GM19351 (cell line): ENCODE measurements at regions not wholly inside any gene's neighbourhood (a gene's known extent, or its start where the extent isn't known, plus 50 kb on each side); places are given as distances from the start of the nearest gene placed in this dataset.
"Not testable (repeated sequence)": the region's sequence is repeated elsewhere in the genome, so short reads cannot be mapped to it uniquely, and the experiment has no call there.

Experiments used
- ATAC-seq: cut with Tn5 transposase; IDR thresholded peaks from one replicate; pipeline ENCODE4 v1.9.1; 2021; ENCODE audit warnings: mild to moderate bottlenecking, moderate library complexity; ENCODE audit not compliant: unreplicated experiment

DNA sequence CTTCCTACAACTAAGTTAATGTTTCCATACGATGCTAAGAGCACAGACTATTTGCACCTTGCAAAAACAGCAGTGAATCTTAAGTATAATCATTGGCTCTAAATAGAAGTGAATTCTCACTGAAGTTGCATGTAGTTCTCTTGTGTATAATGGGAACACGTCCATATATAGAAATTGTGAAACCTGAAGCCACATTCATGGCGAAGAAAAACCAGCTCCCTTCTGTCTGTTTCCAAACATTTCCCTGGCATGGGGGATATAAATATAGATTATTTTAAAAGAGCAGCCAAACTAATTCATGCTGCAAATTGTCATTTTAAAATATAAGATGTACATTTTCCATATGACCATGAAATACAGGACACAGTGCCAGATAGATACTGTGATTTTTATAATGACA, 71.1 kb downstream of the TRAM1L1 start:
- ATAC-seq, result no peak

DNA sequence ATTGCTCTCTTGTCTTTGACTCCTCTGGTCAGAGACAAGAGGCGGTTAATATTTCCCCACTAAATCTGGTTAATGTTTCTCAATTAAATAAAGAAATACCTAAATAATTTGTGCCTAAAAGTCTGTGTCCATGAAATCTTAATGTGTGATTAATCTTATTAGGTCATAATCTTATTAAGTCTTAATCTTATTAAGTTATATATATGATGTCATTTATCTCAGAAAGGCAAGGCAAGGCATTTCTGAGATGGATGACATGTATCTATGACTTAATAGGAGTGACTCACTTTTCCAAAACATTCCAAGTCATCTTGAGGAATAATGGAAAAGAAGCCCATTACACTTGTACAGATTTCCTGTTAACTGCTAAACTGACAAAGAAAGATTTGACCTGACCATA, 74.7 kb downstream of the TRAM1L1 start:
- ATAC-seq, result no peak

DNA sequence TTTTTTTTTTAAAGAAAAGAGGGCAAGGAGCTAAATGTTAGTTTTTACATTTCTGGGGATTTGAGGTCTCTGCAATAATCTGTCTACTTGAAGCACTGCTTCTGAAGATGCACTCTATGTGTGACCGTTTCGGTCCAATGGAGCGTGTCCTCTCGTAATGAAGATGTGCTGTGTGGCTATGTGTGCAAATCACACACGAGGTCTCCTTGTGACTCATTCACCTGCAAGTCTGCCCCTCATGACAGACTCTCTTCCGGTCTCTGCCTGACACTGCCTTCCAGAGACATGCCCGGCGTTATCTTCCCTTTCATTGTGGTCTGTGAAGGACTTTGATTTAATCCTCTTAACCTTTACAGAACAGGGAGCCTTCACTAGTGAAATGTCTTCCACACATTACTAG, 84.3 kb downstream of the TRAM1L1 start:
- peak; percentile 98 for ATAC-seq

DNA sequence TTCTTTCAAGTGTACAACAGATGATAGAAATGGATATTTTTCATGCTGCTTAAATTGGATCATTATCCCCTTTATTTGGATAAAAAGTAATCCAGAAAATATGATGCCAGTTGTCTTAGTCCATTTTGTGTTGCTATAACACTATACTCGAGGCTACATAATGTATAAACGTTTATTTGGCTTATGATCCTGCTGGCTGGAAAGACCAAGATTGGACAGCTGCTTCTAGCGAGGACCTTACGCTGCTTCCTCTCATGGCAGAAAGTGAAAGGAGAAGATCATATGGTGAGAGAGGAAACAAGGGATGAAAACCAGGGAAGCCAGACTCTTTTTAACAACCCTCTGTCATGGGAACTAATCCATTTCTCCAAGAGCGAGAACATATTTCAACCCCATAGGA, 102.7 kb downstream of the TRAM1L1 start:
- ATAC-seq, result no peak

DNA sequence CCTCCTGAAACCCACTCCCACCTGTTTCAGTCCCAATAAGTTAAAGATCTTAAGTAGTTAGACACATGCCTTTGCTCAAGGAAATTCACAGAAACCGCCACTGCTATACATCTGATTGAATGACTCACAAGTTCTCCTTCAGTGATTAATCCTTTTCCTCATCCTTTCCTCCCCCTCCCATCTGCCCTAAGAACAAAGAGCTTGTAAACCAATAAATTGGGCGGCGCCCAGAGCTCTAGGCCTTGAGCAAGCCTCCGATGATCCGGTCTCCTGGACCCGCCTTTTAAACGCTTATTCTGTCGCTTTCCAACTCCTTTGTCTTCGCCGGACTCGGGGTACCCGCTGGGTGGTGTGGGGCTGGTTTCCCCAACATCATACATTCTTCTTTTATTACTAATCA, 104.9 kb downstream of the TRAM1L1 start:
- ATAC-seq, result not testable (repeated sequence)

DNA sequence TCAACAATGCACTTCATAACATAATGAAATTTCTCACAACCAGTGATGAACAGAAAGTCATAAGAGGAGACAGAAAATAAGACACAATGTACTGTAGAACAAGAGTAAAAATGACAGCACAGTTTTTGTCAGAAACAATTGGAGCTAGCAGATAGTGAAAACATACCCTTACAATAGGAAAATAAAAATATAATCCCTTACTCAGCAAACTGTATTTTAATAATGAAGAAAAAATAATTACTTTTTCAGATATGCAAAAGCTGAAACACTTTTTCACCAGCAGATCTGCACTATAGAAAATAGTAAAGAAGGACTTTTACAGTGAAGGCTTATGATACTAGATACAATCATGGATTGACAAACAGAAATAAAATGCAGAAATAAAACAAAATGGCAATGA, 126.3 kb downstream of the TRAM1L1 start:
- ATAC-seq, result no peak

DNA sequence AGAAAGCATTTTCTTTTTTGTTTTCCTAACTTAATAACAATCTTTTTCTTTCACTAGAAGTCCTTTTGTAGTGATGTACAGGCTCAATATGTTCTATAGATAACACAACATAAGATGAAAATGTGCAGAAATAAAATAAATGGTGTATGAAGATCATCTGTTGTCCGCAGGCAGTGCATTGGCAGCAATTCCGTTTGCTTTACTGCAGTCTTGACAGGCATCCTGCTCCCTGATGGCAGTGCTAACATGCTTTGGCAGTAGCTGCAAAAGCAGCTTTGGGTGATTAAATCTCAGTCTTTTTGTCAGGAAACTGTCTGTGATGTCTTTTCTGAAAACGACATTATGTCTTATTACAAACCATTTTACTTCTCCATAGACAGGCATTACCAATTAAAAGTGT, 131.4 kb downstream of the TRAM1L1 start:
- no peak for ATAC-seq

DNA sequence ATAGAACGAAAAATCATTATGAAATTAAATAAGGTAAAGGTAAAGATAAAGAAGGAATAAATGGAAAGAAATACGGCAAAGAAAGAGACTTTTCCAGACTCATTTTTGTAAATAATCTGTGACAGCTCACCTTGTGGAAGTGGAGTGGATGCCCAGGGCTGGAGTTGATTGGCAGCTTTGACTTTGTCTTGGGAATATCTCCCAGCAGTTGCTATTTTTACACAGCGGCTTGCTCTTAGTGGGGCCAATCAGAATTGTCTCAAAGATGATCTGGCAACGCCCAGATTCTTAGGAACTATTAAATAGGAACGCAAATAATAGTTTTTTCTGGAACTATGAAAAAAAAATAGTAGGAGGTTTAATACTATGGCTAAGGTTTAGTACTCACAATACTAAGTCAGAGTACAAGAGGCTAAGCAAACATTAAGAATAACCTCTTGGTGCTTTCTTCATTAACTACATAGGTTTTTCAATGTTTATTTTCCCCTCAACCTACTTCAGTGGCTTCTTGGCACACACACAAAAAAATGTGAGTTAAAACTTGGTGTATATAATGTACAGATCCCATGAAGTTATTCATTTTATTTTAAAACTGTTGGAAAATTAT, 132.7 kb downstream of the TRAM1L1 start:
- no peak for ATAC-seq

DNA sequence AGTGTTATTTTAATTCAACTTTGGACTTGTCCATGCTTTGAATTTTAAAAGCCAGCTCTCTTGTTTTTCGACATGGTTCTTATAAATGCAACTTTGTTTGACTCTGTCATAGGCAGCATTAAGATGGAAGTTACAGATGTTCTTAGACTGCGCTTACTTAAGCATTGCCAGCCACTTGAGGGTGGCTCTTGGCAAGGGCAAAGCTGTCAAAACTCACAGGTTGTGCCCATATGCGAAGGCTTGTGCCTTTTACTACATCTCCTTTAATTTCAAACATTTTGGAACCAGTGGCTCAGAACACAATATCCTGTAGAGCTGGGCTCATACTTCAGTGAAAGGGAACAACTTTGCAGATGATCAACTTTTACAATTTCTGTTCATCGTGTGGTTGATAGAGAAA, 135.5 kb downstream of the TRAM1L1 start:
- no peak for ATAC-seq

DNA sequence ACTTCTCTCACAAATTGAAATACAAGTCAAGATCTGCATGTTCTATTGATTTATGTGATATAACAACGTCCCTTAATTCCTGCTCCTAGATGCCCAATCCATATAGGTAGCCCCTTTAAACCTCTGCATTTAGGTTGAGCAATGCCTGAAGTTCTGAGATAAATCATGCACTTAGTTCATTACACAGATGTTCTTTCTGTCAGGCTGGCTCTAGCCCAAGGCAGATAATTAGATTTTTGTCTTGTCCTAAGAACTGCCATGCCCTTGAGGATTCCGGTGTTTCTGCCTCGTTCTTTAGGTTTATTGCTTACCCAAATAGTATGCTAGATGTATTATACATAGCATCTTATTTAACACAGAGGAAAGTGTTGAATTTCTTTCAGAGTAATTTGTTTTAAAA, 143.1 kb downstream of the TRAM1L1 start:
- ATAC-seq, result no peak

DNA sequence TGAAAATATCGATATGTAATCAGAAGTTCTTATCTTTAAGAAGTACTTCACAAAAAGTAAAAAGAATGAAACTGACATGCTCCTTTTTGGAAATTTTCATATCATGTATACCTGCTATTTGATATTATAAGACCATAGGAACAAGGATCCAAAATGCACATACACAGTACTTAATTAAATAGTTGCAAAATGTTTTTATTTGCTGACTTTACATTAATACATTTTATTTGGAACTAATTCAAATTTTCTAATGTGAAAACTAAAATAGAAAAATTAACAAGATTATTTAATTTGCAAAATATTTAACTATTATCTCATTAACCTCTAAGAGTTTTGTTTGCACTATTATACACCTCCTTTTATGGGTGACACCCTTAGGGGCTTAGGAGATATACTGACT, 155.0 kb downstream of the TRAM1L1 start:
- ATAC-seq, result no peak

DNA sequence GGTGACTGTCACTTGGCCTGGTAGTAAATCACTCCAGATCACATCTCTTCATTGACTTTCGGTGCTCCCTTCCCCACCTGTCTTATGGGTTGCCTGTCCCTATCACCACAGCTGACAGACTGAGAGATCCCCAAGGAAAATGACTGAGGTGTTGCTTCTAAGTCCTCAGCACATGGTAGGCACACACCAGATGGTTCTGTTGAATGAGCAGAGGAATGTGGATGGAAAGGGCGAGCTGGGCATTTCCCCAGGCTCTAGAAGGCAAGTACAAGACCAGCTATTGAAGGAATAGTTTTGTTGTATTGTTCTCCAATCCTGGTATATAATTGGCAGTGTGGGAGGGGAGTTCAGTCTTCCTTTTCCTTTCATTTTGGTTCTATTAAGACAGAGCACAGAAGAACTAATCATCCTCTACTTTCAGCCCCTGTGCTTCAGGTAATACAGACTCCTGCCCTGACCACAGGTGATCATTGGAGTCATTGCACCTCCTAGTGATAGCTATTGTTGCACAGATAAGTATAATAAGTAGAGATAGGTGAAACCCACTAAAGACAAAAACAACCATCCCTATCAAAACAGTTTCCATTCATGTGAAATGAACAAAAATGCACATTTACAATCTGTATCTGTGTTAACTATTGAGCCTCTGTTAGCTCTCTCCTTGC, 158.6 kb downstream of the TRAM1L1 start:
- no peak for ATAC-seq

DNA sequence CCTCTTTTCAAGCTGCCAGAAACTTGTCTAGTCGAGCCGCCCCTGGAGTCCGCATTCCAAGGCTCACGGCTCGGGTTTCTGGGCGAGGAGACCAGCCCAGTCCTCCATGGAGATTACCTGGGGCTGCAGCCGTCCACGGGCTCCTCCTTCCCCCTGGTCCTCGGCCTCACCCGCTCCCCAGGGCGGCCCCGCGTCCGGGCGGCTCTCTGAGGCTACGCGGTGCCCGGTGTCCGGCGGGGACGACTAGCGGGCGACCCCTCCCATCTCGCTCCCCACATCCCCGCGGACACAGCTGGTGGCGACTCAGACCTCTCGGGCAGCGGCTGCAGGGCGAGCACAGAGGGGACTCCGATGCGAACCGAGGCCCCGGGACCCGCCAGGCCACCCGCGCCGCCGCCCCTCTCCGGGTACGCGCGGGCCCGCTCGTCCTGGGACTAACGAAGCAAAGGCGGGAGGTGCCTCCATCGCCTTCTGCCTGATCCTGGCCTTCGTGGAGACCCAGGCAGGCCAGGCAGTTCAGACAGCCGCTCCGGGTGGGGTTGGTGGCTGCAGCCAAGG, 159.4 kb downstream of the TRAM1L1 start:
- ATAC-seq, result no peak

DNA sequence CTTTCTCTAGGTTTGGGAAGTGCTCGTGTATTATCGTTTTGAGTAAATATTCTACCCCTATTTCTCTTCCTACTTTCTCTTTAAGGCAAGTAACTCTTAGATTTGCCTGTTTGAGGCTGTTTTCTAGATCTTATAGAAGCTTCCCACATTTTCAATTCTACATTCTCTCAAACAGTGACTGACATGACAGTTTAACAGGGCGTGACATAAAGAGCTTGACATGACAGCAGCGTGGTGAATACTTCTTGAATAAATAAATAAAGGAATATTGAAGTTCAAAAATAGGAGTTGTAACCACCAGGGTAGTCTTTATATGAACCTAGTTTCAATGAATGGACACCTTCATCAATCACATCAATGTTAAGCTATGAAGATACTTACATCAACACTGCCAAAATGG, 162.0 kb downstream of the TRAM1L1 start:
- ATAC-seq, result no peak

DNA sequence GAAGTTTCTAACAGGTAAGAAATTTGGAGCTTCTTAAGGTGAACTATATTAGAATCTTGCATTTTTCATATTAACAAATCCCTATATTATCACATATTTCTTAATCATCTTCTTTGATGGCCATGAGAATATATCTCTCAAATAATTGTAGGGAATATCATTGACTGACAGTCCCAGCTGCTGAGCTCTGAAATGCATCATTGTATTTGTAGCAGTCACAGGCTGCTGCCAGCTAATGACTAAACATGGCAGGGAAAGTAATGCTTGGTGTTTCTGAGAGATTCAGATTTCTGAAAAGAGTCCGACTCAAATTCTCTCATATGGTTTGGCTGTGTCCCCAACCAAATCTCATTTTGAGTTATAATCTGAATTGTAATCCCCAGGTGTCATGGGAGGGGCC, 171.9 kb downstream of the TRAM1L1 start:
- ATAC-seq, result no peak

DNA sequence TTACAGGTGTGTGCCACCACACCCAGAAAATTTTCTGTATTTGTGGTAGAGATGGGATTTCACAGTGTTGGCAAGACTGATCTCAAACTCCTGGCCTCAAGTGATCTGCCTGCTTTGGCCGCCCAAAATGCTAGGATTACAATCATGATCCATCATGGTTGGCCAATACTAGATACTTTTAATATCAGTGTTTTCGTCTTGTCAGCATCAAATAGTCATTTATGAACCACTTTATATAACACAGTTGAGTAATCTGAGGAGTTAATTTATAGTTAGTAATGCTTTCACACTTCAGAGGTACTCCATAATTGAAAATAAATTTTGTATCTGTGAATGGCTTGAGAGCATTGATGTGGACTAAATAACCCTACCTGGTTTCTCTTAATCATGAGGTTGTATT, 178.6 kb downstream of the TRAM1L1 start:
- ATAC-seq, result no peak

DNA sequence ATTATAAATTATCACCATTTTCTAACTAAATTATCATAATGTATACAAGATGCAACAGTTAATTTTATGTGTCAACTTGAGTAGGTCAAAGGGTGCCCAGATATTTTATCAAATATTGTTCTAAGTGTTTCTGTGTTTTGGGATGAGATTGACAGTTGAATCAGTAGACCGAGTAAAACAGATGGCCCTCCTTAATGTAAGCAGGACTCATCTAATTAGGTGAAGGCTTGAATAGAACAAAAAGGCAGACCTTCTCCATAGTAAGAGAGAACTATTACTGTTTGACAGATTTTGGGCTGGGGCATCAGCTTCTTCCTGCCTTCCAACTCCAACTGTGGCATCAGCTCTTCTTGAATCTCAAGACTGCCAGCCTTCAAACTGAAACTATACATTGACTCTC, 185.8 kb downstream of the TRAM1L1 start:
- ATAC-seq, result no peak

DNA sequence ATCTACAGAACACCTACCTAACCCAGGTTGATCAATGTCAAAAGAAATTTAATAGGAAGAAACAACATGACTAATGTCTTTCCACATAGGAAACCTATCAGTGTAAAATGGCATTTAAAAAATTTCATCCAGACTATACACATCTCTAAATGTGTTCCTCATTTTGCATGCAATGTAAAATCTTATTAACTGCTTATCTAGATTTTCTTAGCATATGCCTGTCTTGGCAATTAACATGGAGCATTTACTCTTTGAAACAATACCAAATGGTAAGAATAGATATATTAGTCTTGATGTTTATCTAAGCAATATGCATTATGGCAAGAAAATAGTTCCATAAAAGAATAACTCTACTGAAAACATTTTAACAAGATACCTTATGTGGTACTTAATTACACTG, 199.8 kb downstream of the TRAM1L1 start:
- ATAC-seq, result no peak

DNA sequence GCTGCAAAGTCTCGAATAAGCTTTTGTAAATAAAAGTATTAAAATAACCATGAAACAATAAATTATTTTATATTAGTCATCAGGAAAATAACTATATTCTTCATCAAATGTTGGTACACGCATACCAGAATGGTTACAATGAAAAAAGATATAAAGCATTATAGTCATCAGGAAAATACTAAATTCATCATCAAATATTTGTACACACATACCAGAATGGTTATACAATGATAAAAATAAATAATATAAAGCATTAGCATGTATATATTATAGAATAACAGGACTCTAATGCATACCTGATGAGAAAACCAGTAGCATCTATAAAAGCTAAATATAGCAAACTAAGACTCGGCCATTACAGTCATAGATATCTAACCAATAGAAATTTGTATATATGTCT, 202.9 kb downstream of the TRAM1L1 start:
- ATAC-seq, result no peak

DNA sequence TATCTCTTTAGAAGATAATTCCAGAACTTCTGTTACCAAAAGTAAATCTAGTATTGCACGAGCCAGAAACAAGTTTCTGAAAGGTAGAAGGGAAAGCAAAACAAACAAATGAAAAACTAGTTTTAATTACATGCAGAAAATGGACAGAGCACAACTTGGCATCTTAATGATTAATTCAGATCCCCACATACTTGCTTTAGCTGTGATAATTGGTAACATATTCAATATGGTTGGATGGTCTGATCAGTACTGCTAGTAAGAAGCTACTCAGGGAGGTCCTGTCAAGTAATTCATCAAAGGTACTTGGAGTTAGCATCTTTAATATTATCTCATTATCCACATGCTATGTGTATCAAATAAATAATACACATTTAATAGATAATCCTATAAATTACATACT, 204.3 kb downstream of the TRAM1L1 start:
- no peak for ATAC-seq

DNA sequence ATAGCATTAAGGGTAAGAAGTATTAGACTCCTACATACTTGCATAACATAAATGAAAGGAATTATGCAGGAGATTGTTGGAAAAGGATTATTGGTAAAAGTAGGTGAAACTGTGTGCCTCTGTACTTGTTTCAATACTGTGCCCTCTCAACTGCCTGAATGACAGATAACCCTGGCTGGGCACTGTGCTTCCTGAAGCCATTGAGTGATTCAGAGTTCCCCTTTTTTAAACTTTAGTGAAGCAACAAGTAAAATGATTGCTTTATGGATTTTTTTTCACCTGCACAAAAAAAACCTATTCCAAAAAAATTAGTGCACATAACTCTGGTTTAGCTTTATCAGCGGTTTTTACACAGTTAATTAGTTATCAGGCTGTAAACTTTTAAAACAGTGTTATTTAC, 204.8 kb downstream of the TRAM1L1 start:
- no peak for ATAC-seq

DNA sequence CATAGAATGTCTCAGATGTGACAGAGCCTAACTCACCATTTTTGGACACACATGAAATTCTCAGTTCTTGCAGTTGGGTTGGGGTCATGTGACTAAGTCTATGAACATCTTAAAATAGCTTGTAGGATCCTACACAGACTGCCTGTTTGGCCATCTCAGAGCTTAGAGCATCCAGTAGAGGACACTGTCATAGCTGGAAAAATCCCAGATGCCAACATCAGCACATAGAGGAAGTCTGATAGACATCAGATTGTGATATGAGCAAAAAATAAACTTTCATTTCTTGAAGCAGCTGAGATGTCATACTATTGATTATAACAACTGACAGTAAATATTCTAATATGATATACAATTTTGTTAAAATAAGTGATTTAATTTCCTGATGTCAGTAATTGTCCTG, 207.1 kb downstream of the TRAM1L1 start:
- no peak for ATAC-seq

DNA sequence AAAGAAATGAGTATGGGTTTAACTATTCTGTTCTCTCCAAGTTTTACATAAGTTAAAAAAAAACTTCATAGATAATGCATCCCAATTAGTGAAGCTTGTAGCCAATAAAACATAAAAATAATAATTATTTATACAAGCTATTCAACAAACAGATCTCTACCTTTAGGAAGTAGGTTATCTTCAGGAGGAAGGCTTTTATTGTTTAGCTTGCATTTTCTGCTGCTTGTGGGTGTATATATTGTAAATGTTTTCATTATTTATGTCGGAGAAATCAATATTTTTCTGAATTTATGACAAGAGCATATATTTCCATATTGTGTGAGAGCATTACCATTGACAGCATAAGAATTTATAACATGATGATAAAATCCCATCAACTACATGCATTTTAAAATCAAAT, 208.3 kb downstream of the TRAM1L1 start:
- ATAC-seq, result no peak
